Smooth muscle cell (in vitro differentiated cells): ENCODE measurements at regions not wholly inside any gene's neighbourhood (a gene's known extent, or its start where the extent isn't known, plus 50 kb on each side); places are given as distances from the start of the nearest gene placed in this dataset.

Source experiments
- DNase-seq: peaks from one replicate; lab custom pipeline; 2025; ENCODE audit not compliant: unreplicated experiment; lab: John Stamatoyannopoulos, UW
- H2AFZ ChIP-seq: fragments of 200-600 bp; sonication (generic); 2 replicates; pipeline ENCODE4 v1.6.0; 2016; ENCODE audit warnings: antibody characterized with exemption, low read depth, mild to moderate bottlenecking
- H3F3A ChIP-seq: fragments of 200-600 bp; sonication (generic); 2 replicates; pipeline ENCODE4 v1.6.0; 2017; ENCODE audit warnings: antibody characterized with exemption, low read depth
- H3K27ac ChIP-seq: fragments of 200-600 bp; sonication (generic); 2 replicates; pipeline ENCODE4 v1.5.1; 2016; ENCODE audit warnings: low read depth, mild to moderate bottlenecking
- H3K27me3 ChIP-seq: fragments of 200-600 bp; sonication (generic); 2 replicates; pipeline ENCODE4 v1.6.1; 2016; ENCODE audit warnings: low read depth, mild to moderate bottlenecking
- H3K36me3 ChIP-seq: fragments of 200-600 bp; sonication (generic); 2 replicates; pipeline ENCODE4 v1.5.1; 2016; ENCODE audit warnings: low read depth
- H3K4me1 ChIP-seq: fragments of 200-600 bp; sonication (generic); 2 replicates; pipeline ENCODE4 v1.5.1; 2016; ENCODE audit warnings: low read depth
- H3K4me2 ChIP-seq: fragments of 200-600 bp; sonication (generic); 2 replicates; pipeline ENCODE4 v1.6.0; 2016; ENCODE audit warnings: mild to moderate bottlenecking
- H3K4me3 ChIP-seq: fragments of 200-600 bp; sonication (generic); 2 replicates; pipeline ENCODE4 v1.5.1; 2016; ENCODE audit warnings: mild to moderate bottlenecking
- H3K79me2 ChIP-seq: fragments of 200-600 bp; sonication (generic); 2 replicates; pipeline ENCODE4 v1.6.0; 2016; ENCODE audit warnings: low read depth, mild to moderate bottlenecking
- H3K9ac ChIP-seq: fragments of 200-600 bp; sonication (generic); 2 replicates; pipeline ENCODE4 v1.6.0; 2016; ENCODE audit warnings: low read depth
- H3K9me3 ChIP-seq: fragments of 200-600 bp; sonication (generic); replicated peaks from 2 replicates; pipeline ENCODE4 v1.5.1; 2016; ENCODE audit warnings: low read depth
- H4K20me1 ChIP-seq: fragments of 200-600 bp; sonication (generic); 2 replicates; pipeline ENCODE4 v1.6.0; 2016; ENCODE audit warnings: low read depth
- WGBS: methylation state at CpG from one replicate; pipeline ENCODE4 v1.1.7; 2016; ENCODE audit warnings: low lambda C conversion rate; 5-methylcytosine and 5-hydroxymethylcytosine counted together
- TF ChIP-seq, protein P1 (sequence below): fragments of 200-600 bp; sonication (generic); IDR thresholded peaks from 2 replicates; pipeline ENCODE4 v1.5.1; 2017; ENCODE audit warnings: borderline replicate concordance, mild to moderate bottlenecking, antibody characterized with exemption; ENCODE audit not compliant: insufficient read depth, poor library complexity, severe bottlenecking

DNA sequence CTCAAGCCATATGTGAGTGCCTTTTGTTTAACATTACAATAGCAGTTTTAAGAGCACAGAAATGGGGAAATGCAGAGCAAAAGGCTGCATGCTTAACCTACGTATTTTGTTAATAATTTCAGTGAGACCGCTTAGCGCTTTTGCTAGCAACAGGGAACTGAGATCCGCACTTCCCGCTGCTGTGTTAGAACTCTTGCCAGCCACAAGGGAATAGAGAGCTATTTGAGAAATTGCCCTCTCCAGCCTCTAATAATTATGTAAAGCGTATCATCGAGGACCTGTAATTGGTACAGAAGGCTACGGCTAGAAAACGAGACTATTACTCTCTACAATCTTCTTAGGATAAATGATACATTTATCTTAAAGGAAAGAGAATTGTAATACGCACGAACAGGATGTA lies 205.2 kb upstream of the GRIP1 start:
- no peak overlapping the region for H3K4me2 ChIP-seq
- no peak overlapping the region for H3K9ac ChIP-seq
- no peak overlapping the region for H3K27ac ChIP-seq
- no peaks in the 10 kb centered on the region for H3K36me3 ChIP-seq
- TF ChIP-seq, protein P1, sequence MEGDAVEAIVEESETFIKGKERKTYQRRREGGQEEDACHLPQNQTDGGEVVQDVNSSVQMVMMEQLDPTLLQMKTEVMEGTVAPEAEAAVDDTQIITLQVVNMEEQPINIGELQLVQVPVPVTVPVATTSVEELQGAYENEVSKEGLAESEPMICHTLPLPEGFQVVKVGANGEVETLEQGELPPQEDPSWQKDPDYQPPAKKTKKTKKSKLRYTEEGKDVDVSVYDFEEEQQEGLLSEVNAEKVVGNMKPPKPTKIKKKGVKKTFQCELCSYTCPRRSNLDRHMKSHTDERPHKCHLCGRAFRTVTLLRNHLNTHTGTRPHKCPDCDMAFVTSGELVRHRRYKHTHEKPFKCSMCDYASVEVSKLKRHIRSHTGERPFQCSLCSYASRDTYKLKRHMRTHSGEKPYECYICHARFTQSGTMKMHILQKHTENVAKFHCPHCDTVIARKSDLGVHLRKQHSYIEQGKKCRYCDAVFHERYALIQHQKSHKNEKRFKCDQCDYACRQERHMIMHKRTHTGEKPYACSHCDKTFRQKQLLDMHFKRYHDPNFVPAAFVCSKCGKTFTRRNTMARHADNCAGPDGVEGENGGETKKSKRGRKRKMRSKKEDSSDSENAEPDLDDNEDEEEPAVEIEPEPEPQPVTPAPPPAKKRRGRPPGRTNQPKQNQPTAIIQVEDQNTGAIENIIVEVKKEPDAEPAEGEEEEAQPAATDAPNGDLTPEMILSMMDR = no peak
- H3K27me3 ChIP-seq = no peaks in the 10 kb centered on the region
- H4K20me1 ChIP-seq = no peaks in the 10 kb centered on the region
- no peaks in the 10 kb centered on the region for H3K9me3 ChIP-seq
- no peaks in the 10 kb centered on the region for H3K79me2 ChIP-seq
- H3K4me1 ChIP-seq = no peaks in the 10 kb centered on the region
- no peak overlapping the region for H2AFZ ChIP-seq
- 82% methylated on average over 11 of the region's 11 CpGs for WGBS
- H3F3A ChIP-seq = no peaks in the 10 kb centered on the region
- DNase-seq = no peak
- no peak overlapping the region for H3K4me3 ChIP-seq

DNA sequence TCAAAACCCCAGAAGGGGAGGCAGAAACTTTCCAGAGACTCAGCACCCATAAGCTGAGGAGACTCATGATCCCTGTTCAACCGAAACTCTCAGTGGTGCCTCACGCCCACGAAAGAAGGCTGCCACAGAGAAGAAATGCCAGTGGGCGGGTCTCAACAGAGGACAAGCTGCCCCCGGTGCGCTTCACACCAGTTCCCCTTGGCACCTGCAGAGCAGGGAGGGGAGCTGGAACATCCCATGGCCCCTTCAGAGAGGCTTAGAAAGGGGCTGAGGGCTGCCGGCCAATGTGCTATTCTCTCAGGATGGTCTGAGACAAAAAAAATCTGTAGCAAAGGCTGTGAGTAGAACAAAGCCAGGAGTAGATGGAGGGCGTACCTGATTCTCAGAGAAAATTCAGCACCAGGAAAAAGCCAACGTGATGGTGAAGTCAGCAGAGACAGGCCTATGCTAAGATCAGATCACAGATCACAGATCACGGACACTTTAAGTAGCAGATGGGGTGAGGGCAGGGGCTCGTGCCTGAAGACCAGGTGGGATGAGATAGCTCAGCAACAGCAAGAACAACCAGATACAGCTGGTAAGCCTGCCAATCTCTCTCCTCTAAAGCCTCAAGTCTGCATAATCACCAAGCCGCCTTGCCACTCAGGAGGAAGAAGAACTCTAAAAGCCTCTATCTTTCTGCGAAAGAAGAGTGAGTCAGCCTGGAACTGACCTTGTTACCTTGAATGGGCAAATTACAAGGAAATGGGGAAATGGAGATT lies 206.4 kb upstream of the GRIP1 start:
- Histone ChIP-seq H3K27me3 (no peaks in the 10 kb centered on the region), H3K9ac (no peak overlapping the region), H3F3A (no peaks in the 10 kb centered on the region), H3K4me2 (no peak overlapping the region), H4K20me1 (no peaks in the 10 kb centered on the region), H3K36me3 (no peaks in the 10 kb centered on the region), H3K27ac (no peak overlapping the region), H2AFZ (no peak overlapping the region), H3K9me3 (no peaks in the 10 kb centered on the region), H3K4me3 (no peak overlapping the region), H3K4me1 (no peaks in the 10 kb centered on the region), H3K79me2 (no peaks in the 10 kb centered on the region)
- DNase-seq = no peak
- TF ChIP-seq, protein P1 = no peak
- 78% methylated on average over 13 of the region's 13 CpGs for WGBS

DNA sequence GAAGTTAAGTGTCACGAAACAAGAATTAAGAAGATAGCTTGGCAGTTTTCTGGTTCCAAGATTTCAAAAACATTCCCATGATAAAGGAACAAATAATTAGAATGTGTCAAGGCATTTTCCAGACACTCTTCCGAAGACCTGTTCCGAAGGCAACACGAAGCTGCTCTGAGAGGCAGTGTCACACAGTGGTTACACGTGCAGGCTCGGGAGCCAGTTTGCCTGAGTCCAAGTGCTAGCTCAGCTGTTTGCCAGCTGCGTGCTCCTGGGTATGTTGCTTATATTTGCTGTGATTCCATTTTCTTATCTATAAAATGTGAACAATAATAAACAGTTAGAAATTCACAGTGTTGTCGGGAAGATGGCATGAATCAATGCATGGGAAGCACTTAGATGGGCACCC lies 217.9 kb upstream of the GRIP1 start:
- no peaks in the 10 kb centered on the region for H3F3A ChIP-seq
- H3K4me1 ChIP-seq = no peaks in the 10 kb centered on the region
- no peak overlapping the region for H3K4me2 ChIP-seq
- no peaks in the 10 kb centered on the region for H3K27me3 ChIP-seq
- H3K4me3 ChIP-seq = no peak overlapping the region
- H3K9ac ChIP-seq = no peak overlapping the region
- H3K79me2 ChIP-seq = no peaks in the 10 kb centered on the region
- DNase-seq = no peak
- H4K20me1 ChIP-seq = no peaks in the 10 kb centered on the region
- no peaks in the 10 kb centered on the region for H3K36me3 ChIP-seq
- no peak overlapping the region for H2AFZ ChIP-seq
- no peak overlapping the region for H3K27ac ChIP-seq
- TF ChIP-seq, protein P1 = no peak
- 87% methylated on average over 8 of the region's 8 CpGs for WGBS
- H3K9me3 ChIP-seq = no peaks in the 10 kb centered on the region
